Prostate gland (tissue), 2 donors: ENCODE measurements at regions not wholly inside any gene's neighbourhood (a gene's known extent, or its start where the extent isn't known, plus 50 kb on each side); places are given as distances from the start of the nearest gene placed in this dataset.

Experiments used
- DNase-seq: peaks from one replicate; pipeline ENCODE4 v3.0.0-alpha.2; 2019; ENCODE audit warnings: low spot score
- H3K27ac ChIP-seq, 2 donors: fragments of 200-600 bp; sonication (generic); 2 replicates each; pipeline ENCODE4 v1.5.1; 2017 to 2019
- H3K27me3 ChIP-seq: fragments of 200-600 bp; sonication (generic); replicated peaks from 2 replicates; pipeline ENCODE4 v1.5.1; 2019; ENCODE audit not compliant: insufficient read depth
- H3K36me3 ChIP-seq, 2 donors: fragments of 200-600 bp; sonication (generic); 1 replicate in 1 of 2; 2 replicates in 1 of 2; pipeline versions ENCODE4 v1.5.1 to v1.8.1; 2017 to 2019
- H3K4me1 ChIP-seq: fragments of 200-600 bp; sonication (generic); replicated peaks from 2 replicates; pipeline ENCODE4 v1.5.1; 2019
- H3K4me3 ChIP-seq, 2 donors: fragments of 200-600 bp; sonication (generic); 2 replicates each; pipeline ENCODE4 v1.5.1; 2017 to 2019
- H3K9me3 ChIP-seq: fragments of 200-600 bp; sonication (generic); 2 replicates; pipeline ENCODE4 v1.5.1; 2017
- POLR2A ChIP-seq: fragments of 450-650 bp; IDR thresholded peaks from one replicate; pipeline ENCODE4 v1.6.1; 2016; ENCODE audit warnings: antibody characterized with exemption, mild to moderate bottlenecking
- POLR2AphosphoS5 ChIP-seq: sonication (generic); formaldehyde crosslinking; IDR thresholded peaks from one replicate; pipeline ENCODE4 v1.6.1; 2017; ENCODE audit warnings: antibody characterized with exemption
- WGBS: methylation state at CpG from one replicate; pipeline ENCODE4 v1.1.5; 2018; 5-methylcytosine and 5-hydroxymethylcytosine counted together
- intact Hi-C: fragments of 100-400 bp; cut with DNase I; formaldehyde crosslinking; loops from one replicate; pipeline ENCODE4 v1.14.2; 2022
- TF ChIP-seq, protein P1 (sequence below), 4 experiments: fragments of 200-600 bp in 2 of 4; fragments of 450-650 bp in 2 of 4; sonication (generic) in 2 of 4; IDR thresholded peaks; 1 replicate in 3 of 4; 2 replicates in 1 of 4; pipeline ENCODE4 v1.5.1; 2016 to 2019; ENCODE audit warnings: antibody characterized with exemption in 4 of 4, mild to moderate bottlenecking in 2 of 4, moderate library complexity in 2 of 4

DNA sequence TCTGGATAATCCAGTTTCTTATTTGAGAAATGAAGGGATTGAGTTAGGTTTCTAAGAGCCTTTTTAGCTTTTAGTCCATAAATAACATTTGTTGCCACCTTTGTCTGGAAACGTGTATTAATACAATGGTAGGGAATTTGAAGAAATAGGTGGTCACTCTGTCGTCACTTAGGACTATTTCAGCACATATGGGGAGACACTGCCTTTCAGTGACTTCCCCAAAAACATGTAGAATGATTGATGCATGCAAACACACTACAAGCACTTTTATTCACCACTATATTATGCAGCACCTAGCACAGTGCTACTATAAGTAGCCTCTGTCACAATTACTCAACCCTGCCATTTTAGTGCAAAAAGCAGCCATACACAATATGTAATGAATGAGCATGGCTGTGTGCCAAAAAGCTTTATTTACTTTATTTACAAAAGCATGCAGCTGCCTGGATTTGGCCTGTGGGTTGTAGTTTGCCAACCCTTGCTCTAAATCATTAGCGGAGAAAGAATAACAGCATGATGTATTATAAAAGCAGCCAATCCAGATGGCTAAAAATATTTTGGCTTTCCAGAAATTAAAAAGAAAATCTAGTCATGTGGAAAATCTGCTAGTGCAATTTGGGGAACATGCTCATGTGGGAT, 154.2 kb upstream of the HMHB1 start:
- TF ChIP-seq POLR2A (no peak), POLR2AphosphoS5 (no peak)
- TF ChIP-seq, protein P1, sequence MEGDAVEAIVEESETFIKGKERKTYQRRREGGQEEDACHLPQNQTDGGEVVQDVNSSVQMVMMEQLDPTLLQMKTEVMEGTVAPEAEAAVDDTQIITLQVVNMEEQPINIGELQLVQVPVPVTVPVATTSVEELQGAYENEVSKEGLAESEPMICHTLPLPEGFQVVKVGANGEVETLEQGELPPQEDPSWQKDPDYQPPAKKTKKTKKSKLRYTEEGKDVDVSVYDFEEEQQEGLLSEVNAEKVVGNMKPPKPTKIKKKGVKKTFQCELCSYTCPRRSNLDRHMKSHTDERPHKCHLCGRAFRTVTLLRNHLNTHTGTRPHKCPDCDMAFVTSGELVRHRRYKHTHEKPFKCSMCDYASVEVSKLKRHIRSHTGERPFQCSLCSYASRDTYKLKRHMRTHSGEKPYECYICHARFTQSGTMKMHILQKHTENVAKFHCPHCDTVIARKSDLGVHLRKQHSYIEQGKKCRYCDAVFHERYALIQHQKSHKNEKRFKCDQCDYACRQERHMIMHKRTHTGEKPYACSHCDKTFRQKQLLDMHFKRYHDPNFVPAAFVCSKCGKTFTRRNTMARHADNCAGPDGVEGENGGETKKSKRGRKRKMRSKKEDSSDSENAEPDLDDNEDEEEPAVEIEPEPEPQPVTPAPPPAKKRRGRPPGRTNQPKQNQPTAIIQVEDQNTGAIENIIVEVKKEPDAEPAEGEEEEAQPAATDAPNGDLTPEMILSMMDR (IDR thresholded peaks at IDR 0.05), result no peak
- 74% methylated on average over 3 of the region's 3 CpGs for WGBS
- Histone ChIP-seq H3K4me1 (no peaks in the 10 kb centered on the region), H3K27me3 (no peaks in the 10 kb centered on the region), H3K9me3 (no peaks in the 10 kb centered on the region), H3K4me3 (no peak overlapping the region), H3K36me3 (no peaks in the 10 kb centered on the region), H3K27ac (no peak overlapping the region)
- no peak for DNase-seq
- intact Hi-C loops, result no loop called here

DNA sequence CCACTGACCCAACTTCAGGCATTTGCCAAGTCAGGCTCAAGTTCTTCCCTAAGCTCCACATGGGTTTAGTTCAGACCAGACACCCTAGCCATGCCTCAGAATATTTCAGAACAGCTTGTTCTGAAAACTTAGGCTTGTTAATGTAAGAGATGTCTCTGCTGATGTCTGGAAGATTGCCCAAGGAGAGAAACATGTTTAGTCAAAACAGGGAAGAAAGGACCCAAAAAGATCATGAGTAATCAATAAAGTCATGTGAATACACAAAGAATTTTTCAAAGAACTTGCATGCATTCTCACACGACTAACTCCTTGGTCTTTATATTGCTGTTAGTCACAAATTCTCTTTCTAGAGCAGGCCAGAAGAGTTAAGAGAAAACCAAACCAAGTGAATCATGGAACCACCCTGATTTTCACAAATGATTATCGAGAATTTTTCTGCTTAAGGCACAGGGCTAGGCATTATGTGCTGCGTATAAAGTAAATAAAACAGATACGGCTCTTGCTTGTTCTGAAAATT, 158.1 kb upstream of the HMHB1 start:
- intact Hi-C loops, result no loop called here

GRCh38 chr5:143653256-143653655, 158.7 kb upstream of the HMHB1 start:
- DNase-seq, result no peak
- 91% methylated on average over 2 of the region's 2 CpGs for WGBS
- Histone ChIP-seq H3K4me1 (no peaks in the 10 kb centered on the region), H3K9me3 (no peaks in the 10 kb centered on the region), H3K4me3 (no peak overlapping the region), H3K27me3 (no peaks in the 10 kb centered on the region), H3K27ac (no peak overlapping the region), H3K36me3 (no peaks in the 10 kb centered on the region)
- intact Hi-C loops, result no loop called here
- TF ChIP-seq POLR2AphosphoS5 (no peak), POLR2A (no peak)
- TF ChIP-seq, protein P1 (IDR thresholded peaks at IDR 0.05), result no peak

More for the DNA sequence above, 158.1 kb upstream of the HMHB1 start:
- Histone ChIP-seq H3K4me3 (no peak overlapping the region), H3K27me3 (no peaks in the 10 kb centered on the region), H3K36me3 (no peaks in the 10 kb centered on the region), H3K4me1 (no peaks in the 10 kb centered on the region), H3K9me3 (no peaks in the 10 kb centered on the region), H3K27ac (no peak overlapping the region)
- TF ChIP-seq POLR2A, result no peak
- TF ChIP-seq, protein P1 (IDR thresholded peaks at IDR 0.05), result no peak
- no peak for TF ChIP-seq POLR2AphosphoS5
- no peak for DNase-seq
- WGBS, result 96% methylated on average over 4 of the region's 4 CpGs

GRCh38 chr5:143652108-143652700, 159.8 kb upstream of the HMHB1 start:
- Histone ChIP-seq H3K4me3 (no peak overlapping the region), H3K9me3 (no peaks in the 10 kb centered on the region), H3K4me1 (no peaks in the 10 kb centered on the region), H3K27me3 (no peaks in the 10 kb centered on the region), H3K36me3 (no peaks in the 10 kb centered on the region), H3K27ac (no peak overlapping the region)
- intact Hi-C loops, result no loop called here
- 88% methylated on average over 3 of the region's 3 CpGs for WGBS
- TF ChIP-seq POLR2A (no peak), POLR2AphosphoS5 (no peak)
- TF ChIP-seq, protein P1 (IDR thresholded peaks at IDR 0.05), result no peak
- DNase-seq, result no peak
